K562 (cell line): ENCODE measurements at regions not wholly inside any gene's neighbourhood (a gene's known extent, or its start where the extent isn't known, plus 50 kb on each side); places are given as distances from the start of the nearest gene placed in this dataset.

Experiments used
- CC2D1A ChIP-seq: fragments of 450-650 bp; IDR thresholded peaks from 2 replicates; pipeline ENCODE4 v1.6.1; 2017; ENCODE audit warnings: mild to moderate bottlenecking
- GATAD2B ChIP-seq: fragments of 450-650 bp; IDR thresholded peaks from 2 replicates; pipeline ENCODE4 v1.6.1; 2017; ENCODE audit warnings: mild to moderate bottlenecking, borderline replicate concordance
- MXI1 ChIP-seq: IDR thresholded peaks from 2 replicates; pipeline ENCODE4 v1.6.1; 2011; ENCODE audit warnings: low read depth, mild to moderate bottlenecking, improper control_type of control experiment, low read length
- SMARCC2 ChIP-seq: fragments of 450-650 bp; IDR thresholded peaks from 2 replicates; pipeline ENCODE4 v1.6.1; 2017; ENCODE audit warnings: antibody characterized with exemption, moderate library complexity, mild to moderate bottlenecking, low read depth
- SMC3 ChIP-seq: conservative IDR thresholded peaks from 2 replicates; pipeline ENCODE4 v1.6.1; 2011; ENCODE audit warnings: low read depth, low read length, improper control_type of control experiment; ENCODE audit not compliant: insufficient read depth
- ZFP1 ChIP-seq: fragments of 450-650 bp; formaldehyde crosslinking; IDR thresholded peaks from 2 replicates; pipeline ENCODE4 v1.4.0; 2020; ENCODE audit warnings: mild to moderate bottlenecking, mixed read lengths
- ZNF408 ChIP-seq: fragments of 250-450 bp; sonication (Bioruptor Pico); IDR thresholded peaks from 2 replicates; pipeline ENCODE4 v1.4.0; 2020; ENCODE audit warnings: low read depth, mild to moderate bottlenecking, moderate library complexity
- TF ChIP-seq, protein P1 (sequence below): fragments of 450-650 bp; formaldehyde crosslinking; IDR thresholded peaks from 2 replicates; pipeline ENCODE4 v1.4.0; 2020; ENCODE audit warnings: mild to moderate bottlenecking, moderate library complexity

DNA sequence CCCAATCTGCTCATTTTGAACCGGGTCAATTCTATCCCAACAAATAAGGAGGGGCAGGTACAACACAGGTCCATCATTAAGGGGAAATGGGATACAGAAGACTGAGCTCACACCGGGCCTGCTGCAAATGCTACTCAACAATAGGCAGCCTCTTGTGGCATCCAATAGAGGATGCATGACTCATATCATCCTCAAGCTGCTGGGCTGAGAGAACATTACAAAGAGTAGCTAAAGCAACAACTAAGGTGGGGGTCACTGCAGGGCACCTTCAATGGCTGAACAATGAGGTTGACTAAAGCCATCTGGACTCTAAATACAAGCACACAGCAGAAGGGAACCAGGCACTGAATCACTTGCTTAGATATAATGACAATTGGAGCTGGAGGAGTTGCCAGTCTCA is 130.1 kb upstream of the SYN3 start:
- TF ChIP-seq SMC3 (no peak), GATAD2B (no peak), ZFP1 (CRISPR knock-in tag) (no peak), CC2D1A (no peak), MXI1 (no peak), SMARCC2 (no peak), ZNF408 (no peak)
- TF ChIP-seq, protein P1, sequence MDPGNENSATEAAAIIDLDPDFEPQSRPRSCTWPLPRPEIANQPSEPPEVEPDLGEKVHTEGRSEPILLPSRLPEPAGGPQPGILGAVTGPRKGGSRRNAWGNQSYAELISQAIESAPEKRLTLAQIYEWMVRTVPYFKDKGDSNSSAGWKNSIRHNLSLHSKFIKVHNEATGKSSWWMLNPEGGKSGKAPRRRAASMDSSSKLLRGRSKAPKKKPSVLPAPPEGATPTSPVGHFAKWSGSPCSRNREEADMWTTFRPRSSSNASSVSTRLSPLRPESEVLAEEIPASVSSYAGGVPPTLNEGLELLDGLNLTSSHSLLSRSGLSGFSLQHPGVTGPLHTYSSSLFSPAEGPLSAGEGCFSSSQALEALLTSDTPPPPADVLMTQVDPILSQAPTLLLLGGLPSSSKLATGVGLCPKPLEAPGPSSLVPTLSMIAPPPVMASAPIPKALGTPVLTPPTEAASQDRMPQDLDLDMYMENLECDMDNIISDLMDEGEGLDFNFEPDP: no peak
